IPS-18c (cell line): ENCODE measurements at regions not wholly inside any gene's neighbourhood (a gene's known extent, or its start where the extent isn't known, plus 50 kb on each side); places are given as distances from the start of the nearest gene placed in this dataset.

Experiments used
- H3K4me3 ChIP-seq: 2 replicates; pipeline ENCODE4 v1.7.0; 2013; ENCODE audit warnings: low read depth, mild to moderate bottlenecking, low read length, moderate library complexity; ENCODE audit not compliant: insufficient read depth
- H3K9me3 ChIP-seq: one replicate; pipeline ENCODE4 v1.6.1; 2013; ENCODE audit warnings: mild to moderate bottlenecking, low read length, moderate library complexity; ENCODE audit not compliant: control insufficient read depth, insufficient read depth

DNA sequence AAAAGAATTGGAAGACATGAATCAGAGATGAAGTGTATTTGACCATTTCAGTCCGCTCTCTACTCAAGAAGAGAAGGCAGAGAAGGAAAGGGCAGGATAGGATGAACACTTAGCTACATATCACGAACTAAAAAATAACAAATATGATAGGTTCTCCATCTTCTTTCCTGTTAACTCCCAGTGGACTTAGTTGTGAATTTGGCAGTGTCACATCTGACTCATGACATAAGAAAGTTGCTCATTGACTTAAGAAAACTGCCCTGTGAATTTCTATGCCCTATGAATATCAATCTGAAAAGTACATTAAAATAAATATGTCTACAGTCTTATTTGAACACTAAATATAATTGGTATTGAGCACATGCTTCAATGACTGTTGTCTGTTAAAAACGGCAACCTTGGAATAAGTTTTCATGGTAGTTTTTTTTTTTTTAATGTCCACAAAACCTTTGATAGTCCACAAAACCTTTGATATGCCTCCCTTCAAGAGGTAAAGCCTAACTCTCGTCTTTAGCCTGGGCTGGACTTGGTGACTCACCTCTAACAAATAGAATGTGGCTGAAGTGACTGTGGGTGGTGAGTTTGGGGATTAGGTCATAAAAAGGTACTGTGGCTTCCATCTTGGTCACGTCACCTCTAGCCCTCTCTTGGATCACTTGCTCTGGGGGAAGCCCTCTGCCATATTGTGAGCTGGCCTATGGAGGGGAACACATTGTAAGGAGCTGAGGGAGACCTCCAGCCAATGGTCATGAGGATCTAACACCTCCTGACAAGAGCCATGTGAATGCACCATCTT lies 184.7 kb upstream of the S100G start:
- no peaks in the 10 kb centered on the region for H3K9me3 ChIP-seq
- H3K4me3 ChIP-seq: no peak overlapping the region

DNA sequence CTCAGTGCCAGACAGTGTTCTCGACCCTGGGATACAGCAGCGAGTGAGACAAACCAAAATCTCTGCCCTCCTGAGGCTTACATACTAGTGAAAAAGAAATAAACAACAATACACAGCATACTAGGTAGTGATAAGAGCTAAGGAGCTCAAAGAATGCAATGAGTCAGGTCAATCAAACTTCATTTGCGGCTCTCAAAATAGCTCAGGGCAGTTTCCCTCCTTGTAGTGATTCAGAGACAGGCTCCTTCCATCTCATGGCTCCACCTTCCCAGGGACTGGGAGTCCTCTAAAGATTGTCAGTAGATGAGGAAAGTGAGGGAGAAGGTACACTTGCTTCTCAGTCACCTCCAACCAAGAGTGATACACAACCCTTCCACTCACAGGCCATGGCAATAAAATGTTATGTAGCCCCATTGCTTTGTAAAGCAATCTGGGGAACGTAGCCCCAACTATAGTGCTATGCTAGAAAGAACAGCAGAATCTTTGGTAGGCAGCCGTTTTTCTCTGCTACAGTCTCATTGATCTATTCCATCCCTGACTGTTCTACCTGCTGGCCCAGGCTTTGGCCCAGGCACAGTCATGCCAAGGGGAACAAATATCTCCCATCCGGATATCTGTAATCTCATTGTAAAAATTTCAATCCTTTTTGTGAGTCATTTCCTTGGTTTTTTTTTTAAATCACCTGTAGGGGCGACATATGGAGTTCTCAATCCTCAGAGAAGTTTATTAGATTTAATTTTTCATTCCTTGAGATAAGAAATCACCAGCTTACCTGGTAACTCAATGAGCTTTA lies 183.1 kb upstream of the S100G start:
- no peaks in the 10 kb centered on the region for H3K9me3 ChIP-seq
- H3K4me3 ChIP-seq: no peak overlapping the region

DNA sequence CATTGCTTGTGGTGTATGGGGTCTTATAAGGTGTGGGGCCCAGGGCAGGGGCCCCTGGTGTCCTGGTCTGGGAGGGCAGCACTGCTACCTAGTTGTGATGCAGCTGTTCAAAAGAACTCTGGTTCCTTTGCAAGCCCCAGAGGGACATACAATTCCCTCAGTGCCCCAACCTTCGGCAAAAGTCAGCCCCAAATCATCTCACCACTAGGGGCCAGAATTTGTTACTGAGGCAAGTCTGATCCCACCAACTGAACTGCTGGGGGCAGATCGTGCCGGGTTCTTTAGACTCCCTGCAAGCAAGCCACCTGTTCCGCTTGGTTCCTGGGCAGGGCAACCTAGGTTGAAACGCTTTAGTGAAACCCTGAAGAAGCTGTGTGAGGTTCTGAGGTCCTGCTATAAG lies 180.1 kb upstream of the S100G start:
- no peak overlapping the region for H3K4me3 ChIP-seq
- H3K9me3 ChIP-seq: no peaks in the 10 kb centered on the region

DNA sequence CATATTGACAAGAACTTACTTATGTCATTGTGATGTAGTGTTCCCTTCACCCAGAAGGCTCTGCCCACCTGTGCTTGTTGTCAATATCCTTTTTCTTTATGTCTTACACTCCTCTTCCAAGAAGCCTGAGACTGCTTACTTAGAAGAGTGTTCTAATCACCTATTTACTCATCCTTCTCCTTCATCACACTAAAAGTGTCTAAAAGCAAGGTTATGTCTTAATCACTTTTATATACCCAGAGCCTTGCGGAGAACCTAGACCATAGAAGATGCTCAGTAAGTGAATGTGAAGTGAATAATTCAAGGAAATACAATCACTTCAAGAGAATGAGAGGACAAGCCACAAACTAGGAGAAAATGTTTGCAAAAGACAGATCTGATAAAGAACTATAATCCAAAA lies 177.6 kb upstream of the S100G start:
- no peak overlapping the region for H3K4me3 ChIP-seq

DNA sequence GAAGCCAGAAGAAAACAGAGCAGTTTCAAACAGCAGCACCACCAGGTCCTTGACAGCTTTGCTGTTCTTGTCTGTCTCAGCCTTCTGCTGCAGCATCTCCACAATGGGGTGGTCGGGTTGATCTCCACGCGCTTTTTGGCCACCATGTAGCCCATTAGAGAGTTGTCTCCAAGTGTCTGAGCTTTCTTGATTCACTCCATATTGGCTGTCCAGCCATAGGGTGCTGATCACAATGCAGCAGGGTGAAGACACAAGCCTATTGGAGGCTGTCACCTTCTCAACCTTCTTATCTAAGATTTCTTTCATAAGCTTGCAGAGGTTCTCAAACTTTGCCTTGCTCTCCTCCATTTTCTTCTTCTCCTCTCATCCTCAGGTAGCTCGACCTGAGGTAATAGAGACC lies 175.4 kb upstream of the S100G start:
- H3K9me3 ChIP-seq: no peaks in the 10 kb centered on the region
- no peak overlapping the region for H3K4me3 ChIP-seq

More for the DNA sequence above, 177.6 kb upstream of the S100G start:
- no peaks in the 10 kb centered on the region for H3K9me3 ChIP-seq

DNA sequence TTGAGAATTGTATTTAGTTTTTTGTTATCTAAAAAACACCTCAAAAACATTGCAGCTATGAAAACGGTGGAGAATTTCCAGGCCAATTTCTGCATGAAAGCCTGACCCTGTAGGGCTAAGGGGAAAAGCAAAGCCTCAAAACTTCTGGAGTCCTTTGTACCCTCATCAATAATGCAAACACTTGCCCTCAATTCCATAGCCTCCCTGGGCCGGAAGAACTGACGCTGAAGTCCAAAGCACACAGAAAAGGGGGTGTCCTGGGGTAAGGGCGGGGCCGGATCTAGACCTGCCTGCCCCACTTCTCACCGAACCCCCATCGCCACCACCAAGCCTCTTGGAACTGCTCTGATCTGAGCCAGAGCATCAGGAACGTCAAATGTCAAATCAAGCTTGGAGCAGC lies 173.9 kb upstream of the S100G start:
- H3K4me3 ChIP-seq: no peak overlapping the region
- no peaks in the 10 kb centered on the region for H3K9me3 ChIP-seq

DNA sequence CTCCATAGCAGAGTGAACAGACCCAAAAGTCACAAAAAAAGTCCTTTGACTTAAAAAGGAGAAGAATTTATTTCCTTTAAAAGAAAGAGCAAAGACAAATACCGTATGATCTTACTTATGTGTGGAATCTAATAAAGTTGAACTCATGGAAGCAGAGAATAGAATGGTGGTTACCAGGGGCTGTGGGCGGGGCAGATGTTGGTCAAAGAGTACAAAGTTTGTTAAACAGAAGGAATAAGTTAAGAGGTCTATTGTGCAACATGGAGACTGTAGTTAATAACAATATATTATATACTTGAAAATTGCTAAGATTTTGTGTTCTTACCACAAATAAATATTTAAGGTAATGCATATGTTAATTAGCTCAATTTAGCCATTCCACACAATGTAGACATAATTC lies 173.3 kb upstream of the S100G start:
- Histone ChIP-seq H3K4me3 (no peak overlapping the region), H3K9me3 (no peaks in the 10 kb centered on the region)

DNA sequence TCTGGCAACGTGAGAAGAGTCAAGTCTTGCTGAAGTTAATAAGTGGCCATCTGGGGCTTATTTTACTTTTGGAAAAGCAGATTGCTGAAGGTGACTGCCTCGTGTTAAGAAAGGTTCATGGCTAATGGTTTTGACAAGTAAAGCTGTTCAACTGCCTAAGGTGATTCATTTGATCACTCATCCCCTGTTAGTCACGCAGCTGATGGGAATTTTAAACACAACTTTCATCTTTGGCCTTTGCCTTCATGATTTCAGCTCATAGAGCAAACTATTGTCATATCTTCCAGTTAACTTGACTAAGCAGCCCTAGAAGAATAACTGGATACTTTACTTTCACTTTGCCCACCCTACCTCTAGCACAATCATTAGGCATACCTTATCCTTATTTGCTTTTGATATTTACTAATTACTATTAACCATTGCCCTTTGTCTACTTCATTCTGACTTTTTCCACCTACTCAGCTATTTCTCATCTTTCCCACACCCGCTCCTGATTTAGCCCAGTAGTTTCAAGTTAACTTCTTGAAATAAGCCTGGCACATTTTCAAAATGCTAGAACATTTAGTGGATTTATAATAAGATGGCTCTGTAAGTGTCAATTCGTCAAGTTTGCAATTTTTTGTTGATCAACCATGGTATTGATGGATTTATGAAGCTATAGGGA lies 170.6 kb upstream of the S100G start:
- no peaks in the 10 kb centered on the region for H3K9me3 ChIP-seq
- H3K4me3 ChIP-seq: no peak overlapping the region

DNA sequence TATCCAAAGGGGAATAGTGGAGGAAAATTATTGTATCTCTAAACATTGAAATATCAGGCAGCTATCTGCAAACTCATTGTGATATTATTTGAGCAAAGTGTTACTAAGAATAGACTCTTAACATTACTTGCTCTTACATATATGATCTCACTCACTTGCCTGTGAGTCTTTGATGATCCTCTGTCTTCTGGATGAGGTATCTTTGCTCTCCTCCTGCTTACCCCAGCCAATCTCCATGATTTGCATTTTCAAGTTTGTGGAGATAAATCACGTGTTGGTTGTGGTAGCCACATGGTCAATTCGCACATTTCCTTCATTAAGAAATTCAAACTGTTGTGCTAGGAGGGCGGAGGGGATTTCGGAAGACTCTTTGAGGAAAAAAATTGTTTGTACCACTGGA lies 169.9 kb upstream of the S100G start:
- H3K4me3 ChIP-seq: no peak overlapping the region

DNA sequence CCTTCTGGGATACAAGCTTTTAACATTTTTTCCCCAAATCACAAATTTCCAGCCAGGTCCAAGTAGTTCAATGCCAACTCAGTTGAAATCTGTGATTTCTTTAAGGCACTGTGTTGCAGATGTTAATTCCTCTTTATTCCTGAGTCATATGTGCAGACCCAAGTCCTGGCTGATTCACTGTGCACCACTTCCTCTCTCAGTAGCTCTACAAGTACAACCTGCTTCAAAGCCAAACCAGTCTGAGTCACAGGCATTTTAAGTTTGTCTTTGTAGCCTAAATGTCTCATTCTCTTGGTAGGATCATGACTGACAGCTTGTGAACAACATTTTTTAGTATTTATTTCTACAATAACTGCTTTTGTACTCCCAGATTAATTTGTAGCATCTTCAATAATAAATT lies 165.6 kb upstream of the S100G start:
- Histone ChIP-seq H3K4me3 (no peak overlapping the region), H3K9me3 (no peaks in the 10 kb centered on the region)

More for the DNA sequence above, 169.9 kb upstream of the S100G start:
- no peaks in the 10 kb centered on the region for H3K9me3 ChIP-seq

DNA sequence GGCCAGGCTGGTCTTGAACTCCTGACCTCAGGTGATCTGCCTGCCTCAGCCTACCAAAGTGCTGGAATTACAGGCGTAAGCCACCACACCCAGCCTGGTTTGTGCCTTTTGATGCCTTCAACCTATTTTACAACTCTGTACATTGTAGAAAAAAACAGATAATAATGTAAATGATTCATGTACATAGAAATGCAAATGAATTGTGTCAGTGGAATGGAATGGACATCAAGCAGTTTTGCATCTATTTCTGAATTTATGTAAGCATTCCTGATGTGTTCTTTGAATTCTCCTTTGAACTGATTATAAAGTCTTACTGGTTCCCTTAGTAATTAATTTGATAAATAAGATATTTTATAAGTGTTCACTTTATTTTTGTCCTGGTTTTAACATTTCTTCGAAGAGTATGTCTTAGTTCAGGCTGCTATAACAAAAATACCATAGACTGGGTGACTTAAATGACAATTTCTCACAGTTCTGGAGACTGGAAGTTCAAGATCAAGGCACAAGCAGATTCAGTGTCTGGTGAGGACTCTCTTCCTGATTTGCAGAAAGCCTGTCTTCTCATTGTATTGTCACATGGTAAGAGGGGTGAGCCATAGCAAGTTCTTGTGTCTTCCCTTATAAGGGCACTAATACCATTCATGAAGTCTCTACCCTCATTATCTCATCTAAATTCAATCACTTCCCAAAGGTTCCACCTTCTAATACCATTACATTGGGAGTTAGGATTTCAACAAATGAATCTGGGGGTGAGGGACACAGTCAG lies 162.2 kb upstream of the S100G start:
- Histone ChIP-seq H3K4me3 (no peak overlapping the region), H3K9me3 (no peaks in the 10 kb centered on the region)

DNA sequence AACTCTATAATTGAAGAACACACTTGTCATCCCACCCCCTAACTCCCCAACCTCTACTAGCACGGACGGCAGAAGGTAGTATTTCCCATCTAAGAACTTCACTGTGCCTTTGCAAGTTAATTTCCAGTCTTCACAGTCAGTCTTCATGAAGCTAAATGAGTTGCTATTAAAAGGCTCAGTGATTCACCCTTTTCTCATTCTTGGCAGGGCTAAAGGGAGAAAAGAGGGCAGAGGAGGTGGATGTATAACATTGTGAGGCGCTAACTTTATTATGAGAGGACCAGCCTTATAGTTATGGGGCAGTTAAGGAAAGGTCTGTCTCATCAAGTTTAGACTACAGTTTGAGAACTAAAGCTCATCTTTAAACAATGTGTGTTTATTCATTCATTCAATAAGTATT lies 161.0 kb upstream of the S100G start:
- no peak overlapping the region for H3K4me3 ChIP-seq
- no peaks in the 10 kb centered on the region for H3K9me3 ChIP-seq

DNA sequence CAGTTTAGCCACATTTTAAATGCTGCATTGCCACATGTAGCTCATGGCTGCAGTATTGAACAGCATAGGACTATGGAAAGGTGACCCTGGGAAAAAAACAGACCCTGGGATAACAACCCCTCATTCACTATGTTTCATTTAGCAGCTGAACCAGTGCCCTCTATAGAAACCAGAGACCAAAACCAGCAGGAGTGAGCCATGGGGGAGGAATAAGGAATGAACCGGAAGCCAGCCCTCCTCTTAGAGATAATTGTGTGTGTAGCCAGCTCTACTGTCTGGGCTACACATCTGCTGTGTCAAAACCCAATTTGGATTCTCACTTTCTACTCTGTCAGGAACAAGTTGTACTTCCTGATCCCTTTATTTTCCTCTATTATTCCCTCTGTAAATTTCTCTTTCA lies 158.5 kb upstream of the S100G start:
- Histone ChIP-seq H3K9me3 (no peaks in the 10 kb centered on the region), H3K4me3 (no peak overlapping the region)

DNA sequence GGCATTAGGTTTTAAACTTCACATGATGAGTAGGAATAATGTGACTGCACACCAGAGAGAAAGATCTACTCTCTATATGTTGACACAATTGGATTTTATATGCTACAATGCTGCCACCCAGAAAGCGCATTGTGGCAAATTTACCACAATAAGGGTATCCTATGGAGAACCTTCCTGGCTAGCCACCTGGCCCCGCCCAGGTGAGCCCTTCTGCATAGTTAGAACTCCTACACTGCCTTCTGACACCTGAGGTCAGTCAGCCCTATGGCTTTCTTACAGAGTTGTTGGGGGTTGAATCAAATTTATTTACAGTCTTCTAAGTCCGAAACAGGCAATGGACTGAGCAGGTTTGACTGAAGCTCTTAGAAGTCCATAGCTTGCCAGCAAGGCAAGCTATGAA lies 153.8 kb upstream of the S100G start:
- H3K4me3 ChIP-seq: no peak overlapping the region
- no peaks in the 10 kb centered on the region for H3K9me3 ChIP-seq

DNA sequence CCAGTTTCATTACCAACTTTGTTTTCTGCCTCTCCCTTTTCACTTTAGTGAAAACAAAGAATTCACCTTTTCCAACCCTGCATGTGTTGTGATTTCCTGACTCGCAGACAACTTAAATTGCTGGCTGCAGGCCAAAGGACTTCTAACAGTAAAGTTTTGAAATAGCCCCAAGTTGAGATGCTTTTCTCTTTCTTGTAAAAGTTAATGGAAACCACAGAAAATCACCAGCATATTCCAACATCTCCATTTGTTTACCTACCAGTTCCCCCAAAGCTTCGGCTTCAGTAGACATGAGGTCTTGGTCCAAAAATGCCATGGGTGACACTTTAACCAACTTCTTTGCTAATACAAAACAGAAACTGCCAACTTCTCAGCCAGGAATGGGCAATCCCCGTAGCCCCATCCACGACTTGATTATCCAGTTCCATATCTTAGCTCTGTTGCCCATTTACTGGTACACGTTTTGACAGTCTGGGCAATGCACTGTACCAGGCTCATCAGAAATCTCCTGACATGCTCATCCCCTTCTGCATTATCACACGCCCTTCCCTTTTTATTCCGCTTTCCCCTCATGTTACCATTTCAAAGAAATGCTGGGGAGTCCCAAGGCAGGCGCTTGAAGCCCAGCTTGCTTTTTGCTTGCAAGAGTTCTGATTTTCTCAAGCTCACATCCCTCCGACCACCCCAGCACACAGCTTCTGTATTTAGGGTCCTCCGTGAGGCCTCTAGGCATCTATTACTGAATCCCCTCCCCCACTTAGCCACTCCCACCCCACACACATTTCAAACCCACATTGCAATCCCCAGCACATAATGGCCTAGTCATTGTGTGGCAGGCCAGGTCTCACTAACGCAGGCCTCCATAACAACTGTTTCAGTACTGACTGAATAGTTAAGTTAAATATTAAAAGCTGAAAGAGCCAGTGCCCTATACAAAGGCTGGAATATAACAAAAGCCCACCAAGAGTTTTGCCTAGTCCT lies 137.9 kb upstream of the S100G start:
- no peaks in the 10 kb centered on the region for H3K9me3 ChIP-seq
- peak overlapping the region; percentile 24; the same call in 1 of the 2 replicates for H3K4me3 ChIP-seq

DNA sequence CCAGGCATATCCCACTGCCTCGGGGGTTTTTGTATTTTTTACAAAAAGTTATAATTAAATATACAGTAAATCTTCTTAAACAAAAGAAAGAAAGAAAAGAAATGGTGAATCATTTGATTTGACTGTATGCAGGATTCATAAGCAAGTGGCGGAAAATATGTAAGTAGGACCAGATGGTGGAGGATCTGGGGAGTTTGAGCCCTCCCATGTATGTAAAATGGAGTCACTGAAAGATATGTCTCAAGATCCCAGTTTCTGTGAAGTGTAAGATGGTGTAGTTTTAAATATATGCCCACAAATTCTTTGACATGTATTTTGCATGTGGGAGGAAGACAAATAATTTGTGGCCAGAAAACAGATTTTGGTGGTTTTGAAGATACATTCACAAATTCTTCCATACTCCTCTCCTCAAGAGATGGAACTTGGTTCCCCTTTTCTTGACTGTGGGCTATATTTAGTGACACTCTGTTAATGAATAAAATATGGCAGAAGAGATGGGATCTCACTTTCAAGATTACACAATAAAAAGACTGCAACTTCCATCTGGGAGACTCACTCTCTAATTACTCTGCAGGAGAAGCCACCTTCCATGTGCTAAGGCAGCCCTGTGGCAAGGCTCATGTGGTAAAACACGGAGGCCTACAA lies 133.6 kb upstream of the S100G start:
- H3K9me3 ChIP-seq: no peaks in the 10 kb centered on the region
- no peak overlapping the region for H3K4me3 ChIP-seq
